Endothelial cell of umbilical vein (primary cell): ENCODE measurements at regions not wholly inside any gene's neighbourhood (a gene's known extent, or its start where the extent isn't known, plus 50 kb on each side); places are given as distances from the start of the nearest gene placed in this dataset.

Experiments used
- CTCF ChIP-seq, 2 donors: IDR thresholded peaks; 1 replicate in 1 of 2; 2 replicates in 1 of 2; pipeline ENCODE4 v1.5.1; 2011; ENCODE audit warnings: low read length in 2 of 2, mild to moderate bottlenecking in 2 of 2, moderate library complexity in 2 of 2, control low read depth in 1 of 2, inconsistent platforms in 1 of 2, low read depth in 1 of 2; ENCODE audit not compliant: insufficient read depth in 1 of 2; ENCODE audit errors: extremely low read depth in 1 of 2
- EZH2 ChIP-seq: IDR thresholded peaks from 2 replicates; pipeline ENCODE4 v1.6.1; 2012; ENCODE audit warnings: borderline replicate concordance, low read depth, mild to moderate bottlenecking, moderate library complexity, low read length, inconsistent platforms; ENCODE audit not compliant: severe bottlenecking
- MYC ChIP-seq: IDR thresholded peaks from one replicate; pipeline ENCODE4 v1.6.1; 2011; ENCODE audit warnings: mild to moderate bottlenecking, low read depth, low read length
- POLR2A ChIP-seq: IDR thresholded peaks from 2 replicates; pipeline ENCODE4 v1.6.1; 2012; ENCODE audit warnings: low read depth, mild to moderate bottlenecking, control low read depth, low read length

- TF ChIP-seq POLR2A (no peak), MYC (no peak), CTCF (IDR thresholded peaks at IDR 0.05; ENCODE audit: extremely low read depth in 1 of 2, insufficient read depth in 1 of 2, low read depth in 1 of 2, low read length in 2 of 2) (no peak), EZH2 (no peak)
These were observed 132.3 kb upstream of the MCTP2 start for GRCh38 chr15:94098921-94099573.
